H1 (cell line): ENCODE measurements at regions not wholly inside any gene's neighbourhood (a gene's known extent, or its start where the extent isn't known, plus 50 kb on each side); places are given as distances from the start of the nearest gene placed in this dataset.

Experiments
- CTCF ChIA-PET: fragments of 300-600 bp; sonication (Branson Sonifier 250); formaldehyde crosslinking; loops from one replicate; lab custom pipeline; 2021; ENCODE audit not compliant: partially characterized antibody; lab: Charles Lee
- POLR2A ChIA-PET: fragments of 300-600 bp; sonication (Branson Sonifier 250); formaldehyde crosslinking; loops from one replicate; lab custom pipeline; 2021; ENCODE audit warnings: inconsistent platforms; ENCODE audit not compliant: partially characterized antibody; lab: Charles Lee
- DNase-seq, 2 experiments: peaks; one replicate each; pipeline versions ENCODE4 v3.0.0 to v3.0.0-alpha.2; 2010 to 2022; ENCODE audit warnings: low spot score in 2 of 2, low read depth in 1 of 2, mixed read lengths in 1 of 2
- FAIRE-seq: peaks from 2 replicates; lab custom pipeline; 2011; peaks lifted over from hg19 to GRCh38; lab: Jason Lieb, UNC
- H2AFZ ChIP-seq: 2 replicates; pipeline ENCODE4 v1.8.1; 2012; ENCODE audit warnings: low read length, inconsistent platforms
- H2AK5ac ChIP-seq: 2 replicates; pipeline ENCODE4 v1.6.1; 2013; ENCODE audit warnings: low read depth, low read length
- H2BK120ac ChIP-seq: replicated peaks from 2 replicates; pipeline ENCODE3; 2013; ENCODE audit warnings: low read depth, low read length, inconsistent platforms
- H2BK12ac ChIP-seq: 2 replicates; pipeline ENCODE4 v1.6.1; 2013; ENCODE audit warnings: low read depth, low read length
- H2BK15ac ChIP-seq: 2 replicates; pipeline ENCODE4 v1.6.1; 2013; ENCODE audit warnings: low read length
- H2BK20ac ChIP-seq: 2 replicates; pipeline ENCODE4 v1.6.1; 2013; ENCODE audit warnings: low read length
- H2BK5ac ChIP-seq: 2 replicates; pipeline ENCODE4 v1.6.1; 2013; ENCODE audit warnings: low read depth, low read length
- H3K14ac ChIP-seq: 2 replicates; pipeline ENCODE4 v1.6.1; 2013; ENCODE audit warnings: inconsistent platforms; ENCODE audit not compliant: insufficient read length
- H3K18ac ChIP-seq: 2 replicates; pipeline ENCODE4 v1.6.1; 2013; ENCODE audit warnings: low read length; ENCODE audit errors: extremely low read depth
- H3K23ac ChIP-seq: 2 replicates; pipeline ENCODE4 v1.6.1; 2013; ENCODE audit warnings: inconsistent platforms; ENCODE audit not compliant: insufficient read length
- H3K23me2 ChIP-seq: 2 replicates; pipeline ENCODE4 v1.6.1; 2013; ENCODE audit warnings: low read depth, low read length
- H3K27ac ChIP-seq: 2 replicates; pipeline ENCODE4 v1.6.1; 2011; ENCODE audit warnings: low read depth, low read length, inconsistent platforms
- H3K27me3 ChIP-seq, 4 experiments: replicated peaks in 1 of 4; 1 replicate in 1 of 4; 2 replicates in 3 of 4; pipeline versions ENCODE4 v1.6.1 to v1.8.1; 2011 to 2013; ENCODE audit warnings: low read length in 3 of 4, mild to moderate bottlenecking in 3 of 4, inconsistent platforms in 2 of 4, mixed read lengths in 2 of 4, moderate library complexity in 1 of 4; ENCODE audit not compliant: control insufficient read depth in 3 of 4, insufficient read depth in 3 of 4; ENCODE audit errors: extremely low read depth in 1 of 4
- H3K36me3 ChIP-seq, 4 experiments: 2 replicates each; pipeline versions ENCODE4 v1.6.1 to v1.8.1; 2011 to 2013; ENCODE audit warnings: mild to moderate bottlenecking in 4 of 4, low read length in 3 of 4, moderate library complexity in 2 of 4, control low read depth in 1 of 4, inconsistent platforms in 1 of 4; ENCODE audit not compliant: insufficient read depth in 4 of 4, control insufficient read depth in 2 of 4
- H3K4ac ChIP-seq: replicated peaks from 2 replicates; pipeline ENCODE3; 2013; ENCODE audit warnings: low read length, low read depth, mixed read lengths, inconsistent platforms; ENCODE audit not compliant: insufficient read length
- H3K4me1 ChIP-seq, 4 experiments: replicated peaks in 1 of 4; 1 replicate in 1 of 4; 2 replicates in 3 of 4; pipeline versions ENCODE4 v1.6.1 to v1.8.1; 2011 to 2013; ENCODE audit warnings: low read length in 3 of 4, inconsistent platforms in 2 of 4, mixed read lengths in 1 of 4; ENCODE audit not compliant: insufficient read depth in 4 of 4, control insufficient read depth in 3 of 4
- H3K4me2 ChIP-seq, 2 experiments: 2 replicates each; pipeline versions ENCODE4 v1.6.1 to v1.8.1; 2011 to 2013; ENCODE audit warnings: low read depth in 2 of 2, low read length in 2 of 2, control low read depth in 1 of 2, inconsistent platforms in 1 of 2, mild to moderate bottlenecking in 1 of 2; ENCODE audit not compliant: insufficient read depth in 1 of 2
- H3K4me3 ChIP-seq, 4 experiments: fragments of 200-600, 300-600 bp in 1 of 4; sonication (generic), shearing (Covaris generic), sonication (Bioruptor Twin) in 1 of 4; 2 replicates each; pipeline versions ENCODE4 v1.5.1 to v1.8.1; 2011 to 2016; ENCODE audit warnings: low read length in 4 of 4, low read depth in 3 of 4, control low read depth in 2 of 4, inconsistent platforms in 2 of 4, mild to moderate bottlenecking in 2 of 4, mixed read lengths in 1 of 4, moderate library complexity in 1 of 4; ENCODE audit not compliant: insufficient read depth in 2 of 4; ENCODE audit errors: extremely low read depth in 1 of 4
- H3K56ac ChIP-seq: replicated peaks from 2 replicates; pipeline ENCODE3; 2013; ENCODE audit warnings: low read depth, mild to moderate bottlenecking, mixed read lengths, low read length, inconsistent platforms; ENCODE audit not compliant: insufficient read length
- H3K79me1 ChIP-seq: 2 replicates; pipeline ENCODE4 v1.6.1; 2013; ENCODE audit warnings: low read depth, low read length, control low read depth
- H3K79me2 ChIP-seq, 2 experiments: 2 replicates each; pipeline versions ENCODE4 v1.6.1 to v1.8.1; 2012 to 2013; ENCODE audit warnings: low read length in 2 of 2, mild to moderate bottlenecking in 2 of 2, inconsistent platforms in 1 of 2; ENCODE audit not compliant: insufficient read depth in 2 of 2, control insufficient read depth in 1 of 2
- H3K9ac ChIP-seq, 4 experiments: replicated peaks in 1 of 4; 1 replicate in 1 of 4; 2 replicates in 3 of 4; pipeline versions ENCODE4 v1.6.1 to v1.8.1; 2011 to 2013; ENCODE audit warnings: low read depth in 3 of 4, low read length in 3 of 4, control low read depth in 2 of 4, mild to moderate bottlenecking in 2 of 4, moderate library complexity in 2 of 4, inconsistent platforms in 1 of 4; ENCODE audit errors: extremely low read depth in 1 of 4
- H3K9me3 ChIP-seq, 2 experiments: 2 replicates each; pipeline versions ENCODE4 v1.6.1 to v1.8.1; 2012 to 2013; ENCODE audit warnings: mild to moderate bottlenecking in 2 of 2, moderate library complexity in 2 of 2, control low read depth in 1 of 2, inconsistent platforms in 1 of 2, low read depth in 1 of 2, low read length in 1 of 2, mixed read lengths in 1 of 2; ENCODE audit not compliant: insufficient read depth in 2 of 2
- H4K20me1 ChIP-seq, 2 experiments: replicated peaks in 1 of 2; 2 replicates each; pipeline versions ENCODE3 to v1.8.1; 2011 to 2013; ENCODE audit warnings: inconsistent platforms in 2 of 2, low read length in 2 of 2, mild to moderate bottlenecking in 1 of 2; ENCODE audit not compliant: insufficient read depth in 2 of 2, control insufficient read depth in 1 of 2
- H4K5ac ChIP-seq: 2 replicates; pipeline ENCODE4 v1.6.1; 2013; ENCODE audit warnings: low read length, low read depth, mixed read lengths, inconsistent platforms; ENCODE audit not compliant: insufficient read length
- H4K8ac ChIP-seq: 2 replicates; pipeline ENCODE4 v1.8.0; 2013; ENCODE audit warnings: mild to moderate bottlenecking, moderate library complexity, low read length, inconsistent platforms; ENCODE audit not compliant: insufficient read depth; ENCODE audit errors: extremely low read depth
- H4K91ac ChIP-seq: replicated peaks from 2 replicates; pipeline ENCODE3; 2013; ENCODE audit warnings: low read length, mixed read lengths, inconsistent platforms; ENCODE audit not compliant: insufficient read length
- ATF3 ChIP-seq: IDR thresholded peaks from 2 replicates; pipeline ENCODE4 v1.6.1; 2011; ENCODE audit warnings: low read depth, mild to moderate bottlenecking, low read length; ENCODE audit not compliant: insufficient read depth
- CBX8 ChIP-seq: fragments of 300-800, 300-1000 bp; sonication (generic); IDR thresholded peaks from 2 replicates; pipeline ENCODE4 v1.7.1; 2016; ENCODE audit warnings: low read depth, low read length, borderline replicate concordance
- CEBPB ChIP-seq: IDR thresholded peaks from 2 replicates; pipeline ENCODE4 v1.6.1; 2012; ENCODE audit warnings: low read depth, low read length
- CHD2 ChIP-seq: IDR thresholded peaks from 2 replicates; pipeline ENCODE4 v1.6.1; 2012; ENCODE audit warnings: low read length, improper control_type of control experiment
- E2F6 ChIP-seq: IDR thresholded peaks from 2 replicates; pipeline ENCODE4 v1.6.1; 2012; ENCODE audit warnings: inconsistent platforms
- EP300 ChIP-seq, 2 experiments: IDR thresholded peaks; 1 replicate in 1 of 2; 2 replicates in 1 of 2; pipeline ENCODE4 v1.6.1; 2011 to 2012; ENCODE audit warnings: low read depth in 2 of 2, low read length in 2 of 2, mild to moderate bottlenecking in 2 of 2, borderline replicate concordance in 1 of 2, inconsistent platforms in 1 of 2, moderate library complexity in 1 of 2
- JUND ChIP-seq: IDR thresholded peaks from 2 replicates; pipeline ENCODE4 v1.6.1; 2011; ENCODE audit warnings: mild to moderate bottlenecking, improper control_type of control experiment, low read length
- MAX ChIP-seq: IDR thresholded peaks from 2 replicates; pipeline ENCODE4 v1.6.1; 2012; ENCODE audit warnings: inconsistent platforms
- POU5F1 ChIP-seq: IDR thresholded peaks from 2 replicates; pipeline ENCODE4 v1.6.1; 2011; ENCODE audit warnings: low read depth, mild to moderate bottlenecking, low read length, moderate library complexity
- SP2 ChIP-seq: IDR thresholded peaks from 2 replicates; pipeline ENCODE4 v1.6.1; 2012; ENCODE audit warnings: mild to moderate bottlenecking, low read length, inconsistent platforms
- SUZ12 ChIP-seq: fragments of 200-600 bp; sonication (generic); IDR thresholded peaks from 2 replicates; pipeline ENCODE4 v1.6.1; 2012; ENCODE audit warnings: mild to moderate bottlenecking, inconsistent platforms, low read length, moderate library complexity, mixed read lengths
- TBP ChIP-seq: IDR thresholded peaks from 2 replicates; pipeline ENCODE4 v1.6.1; 2011; ENCODE audit warnings: low read depth, low read length, improper control_type of control experiment
- WGBS, 2 experiments: shearing (Covaris generic) in 1 of 2; methylation state at CpG; one replicate each; pipeline versions ENCODE4 v1.1.6 to v1.1.7; 2013 to 2015; ENCODE audit warnings: low lambda C conversion rate in 2 of 2, mixed read lengths in 2 of 2, inconsistent platforms in 1 of 2, low coverage in 1 of 2, missing lambda C conversion rate in 1 of 2; ENCODE audit not compliant: insufficient replicate concordance in 2 of 2, insufficient coverage in 1 of 2, insufficient read length in 1 of 2; ENCODE audit errors: extremely low coverage in 1 of 2, missing lambda C conversion rate in 1 of 2; 5-methylcytosine and 5-hydroxymethylcytosine counted together

- no peak for FAIRE-seq
- Histone ChIP-seq H3K9me3 (no peaks in the 10 kb centered on the region), H4K91ac (no peak overlapping the region), H2AK5ac (no peak overlapping the region), H3K18ac (no peak overlapping the region), H2BK12ac (no peak overlapping the region), H2BK15ac (no peak overlapping the region), H3K56ac (no peak overlapping the region), H3K27me3 (peaks cover 0 to 1% (median 0%) of the 10 kb centered on the region in 4 experiments; a peak in 2 of 7 replicates), H3K4me1 (no peaks in the 10 kb centered on the region), H3K36me3 (no peaks in the 10 kb centered on the region), H3K27ac (no peak overlapping the region), H2AFZ (no peak overlapping the region), H4K5ac (no peak overlapping the region), H3K23me2 (no peaks in the 10 kb centered on the region), H3K79me1 (no peaks in the 10 kb centered on the region), H3K79me2 (no peaks in the 10 kb centered on the region), H2BK5ac (no peak overlapping the region), H3K9ac (no peak overlapping the region), H3K4me3 (no peak overlapping the region), H4K8ac (no peak overlapping the region), H3K14ac (no peak overlapping the region), H4K20me1 (no peaks in the 10 kb centered on the region), H2BK20ac (no peak overlapping the region), H2BK120ac (no peak overlapping the region), H3K4ac (no peak overlapping the region), H3K23ac (no peak overlapping the region), H3K4me2 (no peak overlapping the region)
- no peak for DNase-seq
- WGBS, 2 experiments = 91% methylated on average over 4 of the region's 4 CpGs; no CpG with 5 or more reads in 1 of the 2 experiments
- CTCF ChIA-PET = interaction anchor here (0.6 to 0.9 kb wide), 3 partner anchors 9 to 222 kb away, joined by 3 to 4 read pairs (median 3); no protein-coding TSS in a partner anchor
- POLR2A ChIA-PET = no interaction called here
- TF ChIP-seq ATF3 = no peak
- no peak for TF ChIP-seq EP300 (IDR thresholded peaks at IDR 0.05; ENCODE audit: borderline replicate concordance in 1 of 2, low read depth in 2 of 2, low read length in 2 of 2)
- no peak for TF ChIP-seq MAX
- TF ChIP-seq SP2 = no peak
- no peak for TF ChIP-seq CEBPB
- no peak for TF ChIP-seq SUZ12
- TF ChIP-seq E2F6 = no peak
- TF ChIP-seq CBX8 = no peak
- no peak for TF ChIP-seq JUND
- TF ChIP-seq POU5F1 = no peak
- TF ChIP-seq TBP = no peak
- TF ChIP-seq CHD2 = no peak
These were observed 267.5 kb downstream of the SNX13 start for GRCh38 chr7:17672783-17673182.
